HG03354 (cell line): ENCODE measurements at regions not wholly inside any gene's neighbourhood (a gene's known extent, or its start where the extent isn't known, plus 50 kb on each side); places are given as distances from the start of the nearest gene placed in this dataset.

Experiments used
- ATAC-seq: cut with Tn5 transposase; IDR thresholded peaks from one replicate; pipeline ENCODE4 v1.9.1; 2021; ENCODE audit warnings: mild to moderate bottlenecking; ENCODE audit not compliant: unreplicated experiment, poor library complexity, severe bottlenecking

GRCh38 chr4:155076256-155076785 lies 132.1 kb upstream of the NPY2R start:
- no peak for ATAC-seq

GRCh38 chr4:155077452-155078229 lies 130.8 kb upstream of the NPY2R start:
- ATAC-seq = no peak

GRCh38 chr4:155079871-155080270 lies 128.6 kb upstream of the NPY2R start:
- ATAC-seq = no peak

GRCh38 chr4:155081222-155081621 lies 127.2 kb upstream of the NPY2R start:
- ATAC-seq = no peak

GRCh38 chr4:155085843-155086530 lies 122.4 kb upstream of the NPY2R start:
- no peak for ATAC-seq

GRCh38 chr4:155094201-155094820 lies 114.1 kb upstream of the NPY2R start:
- no peak for ATAC-seq

GRCh38 chr4:155099231-155099630 lies 109.2 kb upstream of the NPY2R start:
- no peak for ATAC-seq

- ATAC-seq = no peak
These were observed 101.8 kb upstream of the NPY2R start for GRCh38 chr4:155106629-155107028.

GRCh38 chr4:155107059-155107458 lies 101.4 kb upstream of the NPY2R start:
- no peak for ATAC-seq

GRCh38 chr4:155114790-155115189 lies 93.6 kb upstream of the NPY2R start:
- no peak for ATAC-seq

GRCh38 chr4:155119006-155119405 lies 89.4 kb upstream of the NPY2R start:
- ATAC-seq = no peak

GRCh38 chr4:155120536-155120935 lies 87.9 kb upstream of the NPY2R start:
- ATAC-seq = no peak

GRCh38 chr4:155122382-155122781 lies 86.1 kb upstream of the NPY2R start:
- ATAC-seq = no peak

GRCh38 chr4:155134136-155134535 lies 74.3 kb upstream of the NPY2R start:
- no peak for ATAC-seq

- no peak for ATAC-seq
These were observed 67.5 kb upstream of the NPY2R start for GRCh38 chr4:155140889-155141288.

GRCh38 chr4:155143512-155143911 lies 64.9 kb upstream of the NPY2R start:
- ATAC-seq = peak; percentile 68
